LoVo (cell line): ENCODE measurements at regions not wholly inside any gene's neighbourhood (a gene's known extent, or its start where the extent isn't known, plus 50 kb on each side); places are given as distances from the start of the nearest gene placed in this dataset.

Source experiments
- DNase-seq: peaks from one replicate; pipeline ENCODE4 v3.0.0-alpha.2; 2016; ENCODE audit warnings: low spot score

DNA sequence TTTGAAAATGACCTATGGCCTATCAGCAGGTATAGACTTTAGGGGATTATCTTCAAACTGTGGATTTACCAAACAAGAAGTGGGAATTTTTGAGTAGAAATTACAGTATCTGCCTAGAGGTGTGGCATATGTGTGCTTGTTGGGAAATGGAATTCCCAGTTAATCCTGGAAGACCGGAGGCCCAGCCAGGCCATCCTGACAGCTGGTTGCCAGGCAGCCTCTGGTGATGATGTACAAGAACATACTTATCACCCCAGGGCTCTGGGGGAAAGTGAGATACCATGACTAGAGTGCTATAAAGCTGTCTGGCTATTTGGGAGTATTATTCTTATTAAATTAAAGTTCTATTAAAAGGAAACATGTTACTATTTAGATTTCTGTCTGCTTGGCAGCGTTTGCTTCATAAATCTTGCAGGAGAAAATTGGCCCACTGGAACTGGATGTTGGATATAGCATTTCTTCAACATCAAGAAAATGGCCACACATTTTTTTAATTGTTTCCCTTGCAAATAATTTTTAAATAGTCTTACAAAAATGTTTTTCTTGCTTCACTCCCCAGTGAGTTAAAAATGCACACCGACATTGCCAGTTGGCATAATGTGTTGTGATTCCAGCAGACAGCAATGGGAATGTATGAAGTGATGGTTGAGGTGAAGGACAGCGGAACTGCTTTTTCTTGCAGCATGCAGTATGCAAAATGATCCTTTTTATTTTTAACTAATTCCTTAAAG is 187.8 kb downstream of the MYLK4 start:
- no peak for DNase-seq

GRCh38 chr6:2560917-2561698 is 189.6 kb downstream of the MYLK4 start:
- DNase-seq, result no peak

- DNase-seq, result no peak
Measured at GRCh38 chr6:2560140-2560818, 190.4 kb downstream of the MYLK4 start.

DNA sequence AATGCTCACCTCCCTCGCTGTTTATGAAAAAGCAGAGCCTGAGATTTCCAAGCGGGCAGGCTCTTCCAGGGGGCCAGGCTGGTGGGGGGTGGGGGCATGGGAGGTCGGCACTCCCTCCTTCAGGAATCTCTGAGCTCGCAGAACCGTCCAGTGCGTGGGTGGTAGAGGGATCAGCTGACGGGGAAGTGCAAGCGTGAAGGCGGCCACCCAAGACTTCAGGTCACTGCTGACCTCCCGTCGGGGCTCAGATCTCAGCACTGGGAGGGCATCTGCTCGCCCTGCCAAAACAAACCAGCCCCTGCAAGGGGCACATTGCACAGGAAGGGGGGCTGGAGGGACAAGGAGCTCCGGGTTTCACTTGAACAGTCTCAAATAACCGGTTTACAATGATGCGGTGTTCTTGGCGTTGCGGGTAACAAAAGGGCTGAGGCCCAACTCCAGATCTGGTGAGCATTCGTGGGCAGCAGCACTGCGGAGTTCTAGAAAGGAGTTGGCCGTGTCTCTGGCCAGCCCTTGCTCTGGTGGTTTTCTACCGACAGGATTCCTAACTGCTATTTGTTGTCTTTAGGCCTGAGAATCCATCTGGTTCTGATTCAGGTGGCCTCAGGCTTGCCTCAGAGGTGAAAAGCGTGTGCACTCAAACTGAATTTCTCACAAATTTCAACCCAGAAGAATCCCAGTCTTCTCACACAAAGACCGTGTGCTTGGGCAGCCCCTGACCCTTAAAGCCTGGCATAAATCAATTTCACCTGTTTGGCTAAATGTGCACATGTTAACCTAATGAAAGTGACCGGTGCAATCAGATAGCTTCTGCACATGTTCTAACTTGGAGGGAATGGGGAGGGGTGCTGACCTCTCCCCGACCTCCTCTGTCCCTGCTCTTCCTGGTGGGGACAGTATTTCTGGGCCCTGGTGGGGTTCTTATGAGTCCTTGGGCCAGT is 191.6 kb downstream of the MYLK4 start:
- no peak for DNase-seq

GRCh38 chr6:2558098-2558680 is 192.5 kb downstream of the MYLK4 start:
- DNase-seq, result no peak

- DNase-seq, result no peak
Measured at GRCh38 chr6:2557181-2557720, 193.5 kb downstream of the MYLK4 start.

DNA sequence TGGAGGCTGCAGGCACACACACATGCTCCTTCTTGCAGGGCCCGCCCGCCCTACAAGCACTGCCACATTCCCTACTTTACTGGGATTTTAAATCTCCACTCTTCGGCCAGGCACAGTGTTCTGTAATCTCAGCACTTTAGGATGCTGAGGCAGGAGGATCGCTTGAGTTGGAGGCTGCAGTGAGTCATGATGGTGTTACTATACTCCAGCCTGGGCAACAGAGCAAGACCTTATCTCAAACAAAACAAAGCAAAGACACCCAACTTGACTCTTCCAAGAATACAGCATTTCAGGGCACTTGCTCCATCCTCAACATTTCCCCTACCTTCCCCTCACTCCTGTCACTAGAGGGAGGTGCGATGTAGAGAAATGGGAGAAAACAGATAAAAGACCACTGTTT is 194.0 kb downstream of the MYLK4 start:
- DNase-seq, result no peak

DNA sequence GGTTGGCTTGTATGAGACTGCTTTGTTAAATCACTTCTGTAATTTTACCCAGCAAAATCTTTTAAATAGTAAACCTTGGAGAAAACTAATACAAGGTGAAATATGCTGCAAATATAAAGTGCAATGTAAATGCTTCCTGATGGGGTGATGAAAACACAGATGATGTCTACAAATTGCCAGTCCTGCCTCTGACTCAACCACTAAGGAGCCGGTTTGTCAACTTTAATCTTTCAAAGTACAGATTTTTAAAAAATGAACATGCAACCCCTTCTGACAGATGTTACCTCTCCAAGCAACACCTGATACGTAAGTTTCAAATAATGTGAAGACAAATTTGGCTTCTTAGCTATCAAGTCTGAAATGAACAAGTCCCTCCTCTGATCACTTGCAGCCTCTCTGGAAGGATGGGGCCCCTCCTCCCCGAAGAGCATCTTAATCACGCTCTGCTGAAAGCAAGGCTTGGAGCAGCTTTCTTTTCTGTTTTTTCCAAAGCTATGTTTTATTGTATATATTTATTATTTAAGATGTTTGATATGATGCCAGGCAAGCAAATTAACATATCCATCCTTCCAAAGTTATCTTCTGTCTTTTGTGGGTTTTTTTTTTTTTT is 196.0 kb downstream of the MYLK4 start:
- DNase-seq, result no peak

GRCh38 chr6:2552526-2553154 is 198.1 kb downstream of the MYLK4 start:
- DNase-seq, result no peak

- no peak for DNase-seq
Measured at GRCh38 chr6:2551705-2552104, 199.0 kb downstream of the MYLK4 start.

DNA sequence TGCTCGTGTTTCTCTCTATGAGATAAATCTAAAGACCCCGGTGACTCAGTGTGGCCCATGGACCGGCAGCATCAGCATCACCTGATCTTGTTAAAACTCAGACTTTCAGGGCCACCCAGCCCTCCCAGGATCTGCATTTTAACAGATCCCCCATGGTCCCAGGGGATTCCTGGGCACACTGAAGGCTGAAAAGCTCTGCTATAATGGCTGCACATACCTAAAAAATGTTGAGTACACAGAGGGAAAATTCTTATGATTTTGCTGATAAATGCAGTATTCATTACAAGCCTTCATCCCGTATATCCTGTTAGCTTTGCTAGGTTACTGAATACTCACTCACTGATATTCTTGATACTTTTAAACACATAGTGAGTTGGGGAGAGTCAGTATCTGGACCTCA is 200.5 kb downstream of the MYLK4 start:
- DNase-seq, result no peak

DNA sequence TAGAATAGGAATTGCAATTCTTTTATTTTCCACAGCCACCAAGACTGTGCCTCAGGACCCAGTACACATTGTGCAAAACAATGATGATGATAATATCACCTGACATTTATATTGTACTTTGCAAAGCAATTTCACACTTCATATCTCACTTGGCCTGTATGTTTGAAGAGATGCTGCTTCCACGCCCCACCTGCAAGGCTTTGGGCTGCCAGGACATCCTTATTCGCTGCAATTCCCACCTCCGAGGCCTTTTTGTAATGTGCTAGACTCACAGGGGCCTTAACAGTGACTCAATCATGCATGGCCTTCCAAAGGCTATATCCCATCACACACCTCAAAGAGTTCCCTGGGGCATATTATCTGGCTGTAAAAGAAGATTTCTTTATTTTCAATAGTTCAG is 200.9 kb downstream of the MYLK4 start:
- DNase-seq, result no peak

GRCh38 chr6:2547355-2547754 is 203.4 kb downstream of the MYLK4 start:
- DNase-seq, result no peak

DNA sequence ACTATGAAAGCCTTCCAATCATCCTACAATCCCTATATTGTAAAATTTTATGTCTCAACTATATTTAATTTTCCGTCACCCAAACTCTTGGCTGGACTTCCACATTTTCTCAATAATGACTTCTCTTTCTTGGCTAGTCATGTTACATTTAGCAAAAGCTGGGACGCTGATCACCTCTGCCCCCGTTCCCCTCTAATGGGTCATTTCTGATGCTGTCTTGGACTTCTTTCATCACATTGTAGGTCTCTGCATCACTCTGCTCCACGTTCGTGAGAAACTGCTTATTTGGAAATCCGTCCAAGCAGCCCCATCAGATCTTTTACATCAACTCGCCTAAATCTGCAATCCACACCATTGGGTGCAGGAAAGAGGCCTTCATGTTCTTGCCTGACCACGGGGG is 203.8 kb downstream of the MYLK4 start:
- no peak for DNase-seq

DNA sequence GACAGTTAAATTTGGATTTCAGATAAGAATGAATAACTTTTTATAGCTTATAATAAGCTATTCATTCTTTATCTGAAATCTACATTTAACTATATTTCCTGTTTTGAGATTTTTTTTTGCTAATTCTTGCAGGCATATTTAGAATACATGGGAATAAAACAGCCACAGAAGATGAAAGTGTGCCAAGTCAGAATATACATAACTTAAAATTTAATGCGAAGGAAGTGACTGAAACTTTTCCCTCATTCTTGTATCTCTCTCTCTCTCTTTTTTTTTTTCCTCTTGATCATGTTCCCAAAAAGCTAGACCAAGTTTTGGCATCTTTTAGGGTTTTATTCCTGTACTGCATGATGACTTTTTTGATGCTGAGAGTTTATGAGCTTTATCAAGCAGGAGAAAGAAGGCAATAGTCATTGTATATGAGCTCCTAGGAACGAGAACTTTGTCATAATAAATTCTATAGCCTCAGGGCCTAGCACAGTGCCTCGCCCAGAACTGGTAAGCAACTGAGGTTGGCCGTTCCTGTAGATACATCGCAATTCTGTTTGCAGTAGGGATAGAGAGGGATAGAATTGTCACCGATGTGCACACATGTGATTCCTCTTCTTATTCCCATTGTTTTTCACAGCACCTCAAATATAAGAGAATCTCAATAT is 205.2 kb downstream of the MYLK4 start:
- peak; percentile 57 for DNase-seq

DNA sequence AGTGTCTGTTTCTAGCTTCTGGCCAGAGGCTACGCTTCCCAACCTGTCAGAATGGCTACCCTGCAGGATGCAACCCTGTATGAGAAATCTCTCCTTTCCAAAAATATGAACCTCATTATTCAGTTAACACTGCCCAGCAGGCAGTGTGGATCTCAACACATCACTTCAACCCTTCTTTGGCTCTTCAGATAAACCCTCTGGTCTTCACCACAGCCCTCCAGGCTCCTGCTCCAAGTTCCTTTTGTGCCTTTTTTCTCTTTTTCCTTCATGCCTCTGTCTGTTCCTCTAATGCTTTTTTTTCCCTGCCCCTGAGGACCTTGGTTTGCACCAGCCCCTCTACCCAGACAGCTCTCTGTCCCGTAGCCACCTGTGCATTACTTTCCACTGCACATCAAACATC is 207.4 kb downstream of the MYLK4 start:
- no peak for DNase-seq

- peak; percentile 87 for DNase-seq
Measured at GRCh38 chr6:2542858-2543218, 207.9 kb downstream of the MYLK4 start.

DNA sequence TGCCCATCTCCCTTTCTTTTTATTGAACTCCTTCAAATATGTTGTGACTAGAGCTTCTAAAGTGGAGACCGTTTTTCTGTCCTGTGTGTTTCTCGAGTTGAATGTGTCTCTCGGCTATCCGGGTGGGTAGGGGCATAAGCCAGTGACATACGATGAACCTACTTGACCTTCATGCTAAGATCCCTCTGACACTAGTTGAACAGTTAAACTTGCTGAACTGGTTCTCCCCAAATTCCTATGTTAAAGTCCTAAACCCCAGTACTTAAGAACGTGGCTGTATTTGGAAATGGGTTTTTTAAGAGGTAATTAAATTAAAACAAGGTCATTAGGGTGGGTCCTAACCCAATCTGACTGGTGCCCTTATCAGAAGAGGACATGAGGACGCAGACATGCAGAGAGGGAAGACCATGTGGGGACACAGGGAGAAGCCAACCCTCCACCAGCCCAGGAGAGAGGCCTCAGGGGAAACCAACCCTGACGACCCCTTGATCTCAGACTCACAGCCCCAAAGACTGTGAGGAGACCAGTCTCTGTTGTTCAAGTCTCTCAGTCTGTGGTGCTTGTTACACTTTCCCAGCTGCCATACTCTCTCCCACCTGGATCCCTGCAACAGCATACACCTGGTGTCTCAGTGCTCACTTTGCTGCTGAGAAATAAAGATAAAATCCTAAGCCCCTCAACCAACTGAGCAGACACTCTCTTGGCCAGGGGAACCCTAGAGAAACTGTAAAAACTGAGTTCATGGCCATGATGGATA is 208.4 kb downstream of the MYLK4 start:
- DNase-seq, result peak; percentile 18

DNA sequence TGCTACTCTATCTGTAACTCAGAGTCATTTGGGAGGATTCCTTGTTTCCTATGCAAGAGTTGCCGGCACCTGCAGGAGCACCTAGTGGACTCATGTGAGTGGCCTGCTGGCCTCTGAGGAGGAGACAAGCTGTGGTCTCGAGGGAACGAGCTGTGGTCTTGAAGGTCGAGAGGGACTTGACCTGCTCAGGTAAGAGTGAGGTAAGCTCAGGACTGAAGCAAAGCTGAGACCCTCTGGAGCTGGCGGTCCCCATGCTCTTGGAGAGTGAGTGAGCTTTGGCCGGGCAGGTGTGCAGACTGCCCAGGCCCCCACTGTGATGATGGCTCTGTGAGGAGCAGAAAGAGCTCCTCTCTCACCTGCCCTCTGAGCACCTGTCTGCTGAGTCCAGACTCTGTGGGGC is 214.3 kb downstream of the MYLK4 start:
- no peak for DNase-seq
